ENCODE measurements at regions not wholly inside any gene's neighbourhood (a gene's known extent, or its start where the extent isn't known, plus 50 kb on each side); places are given as distances from the start of the nearest gene placed in this dataset.

GRCh38 chr15:91535856-91536500 is 317.5 kb upstream of the SLCO3A1 start:
- DNase-seq (ENCODE audit: low read depth, low spot score) = peak; percentile 64
- no peak overlapping the region for H3K4me3 ChIP-seq (ENCODE audit: low read depth, low read length)
- TF ChIP-seq CTCF (IDR thresholded peaks at IDR 0.05; ENCODE audit: low read depth, low read length) = no peak
- in situ Hi-C loops (cut with HindIII; ENCODE audit: low sequenced_read_pairs) = no loop called here

- DNase-seq (ENCODE audit: low read depth, low spot score) = no peak
- no peak overlapping the region for H3K4me3 ChIP-seq (ENCODE audit: low read depth, low read length)
- no peak for TF ChIP-seq CTCF (IDR thresholded peaks at IDR 0.05; ENCODE audit: low read depth, low read length)
- in situ Hi-C loops (cut with HindIII; ENCODE audit: low sequenced_read_pairs) = no loop called here
These were observed 315.7 kb upstream of the SLCO3A1 start for GRCh38 chr15:91537856-91538255.

GRCh38 chr15:91538782-91539181 is 314.7 kb upstream of the SLCO3A1 start:
- no peak overlapping the region for H3K4me3 ChIP-seq (ENCODE audit: low read depth, low read length)
- DNase-seq (ENCODE audit: low read depth, low spot score) = no peak
- in situ Hi-C loops (cut with HindIII; ENCODE audit: low sequenced_read_pairs) = no loop called here
- no peak for TF ChIP-seq CTCF (IDR thresholded peaks at IDR 0.05; ENCODE audit: low read depth, low read length)

- in situ Hi-C loops (cut with HindIII; ENCODE audit: low sequenced_read_pairs) = no loop called here
- DNase-seq (ENCODE audit: low read depth, low spot score) = no peak
- no peak for TF ChIP-seq CTCF (IDR thresholded peaks at IDR 0.05; ENCODE audit: low read depth, low read length)
- H3K4me3 ChIP-seq (ENCODE audit: low read depth, low read length) = no peak overlapping the region
These were observed 312.2 kb upstream of the SLCO3A1 start for GRCh38 chr15:91541286-91541685.

- H3K4me3 ChIP-seq (ENCODE audit: low read depth, low read length) = no peak overlapping the region
- DNase-seq (ENCODE audit: low read depth, low spot score) = no peak
- no peak for TF ChIP-seq CTCF (IDR thresholded peaks at IDR 0.05; ENCODE audit: low read depth, low read length)
- in situ Hi-C loops (cut with HindIII; ENCODE audit: low sequenced_read_pairs) = no loop called here
These were observed 311.3 kb upstream of the SLCO3A1 start for GRCh38 chr15:91542226-91542625.

GRCh38 chr15:91547356-91547755 is 306.2 kb upstream of the SLCO3A1 start:
- DNase-seq (ENCODE audit: low read depth, low spot score) = no peak
- TF ChIP-seq CTCF (IDR thresholded peaks at IDR 0.05; ENCODE audit: low read depth, low read length) = no peak
- no peak overlapping the region for H3K4me3 ChIP-seq (ENCODE audit: low read depth, low read length)
- in situ Hi-C loops (cut with HindIII; ENCODE audit: low sequenced_read_pairs) = no loop called here

Data from astrocyte of the spinal cord (primary cell).